ENCODE measurements at regions not wholly inside any gene's neighbourhood (a gene's known extent, or its start where the extent isn't known, plus 50 kb on each side); places are given as distances from the start of the nearest gene placed in this dataset.

DNA sequence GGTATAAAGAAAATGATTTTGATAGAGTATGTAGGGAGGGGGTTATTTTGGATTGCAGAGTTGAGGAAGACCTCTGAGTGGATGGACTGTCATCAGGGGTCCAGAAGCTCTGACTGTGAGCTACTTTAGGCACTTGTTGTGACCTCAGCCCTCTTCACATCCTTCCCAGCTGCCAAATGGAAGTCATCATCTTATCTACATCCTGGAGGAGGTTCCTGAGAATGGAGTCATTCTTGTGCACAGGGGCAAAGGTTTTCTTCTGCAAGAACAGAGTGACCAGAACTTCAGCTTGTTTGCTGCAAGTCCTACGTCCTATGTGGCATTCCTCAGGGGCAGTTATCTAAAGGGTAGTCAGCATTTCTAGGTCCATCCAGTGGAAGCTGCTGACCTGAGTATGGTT lies 393.8 kb downstream of the AASDHPPT start:
- Histone ChIP-seq H3K27me3 (ENCODE audit: insufficient read depth, low read length) (0 out of 2 replicates have a peak, but pooled peaks cover 4% of the 10 kb centered on the region), H3K9me3 (ENCODE audit: control insufficient read depth in 1 of 2, insufficient read depth in 1 of 2, low read depth in 1 of 2, low read length in 2 of 2) (no peaks in the 10 kb centered on the region), H2AFZ (ENCODE audit: low read depth, low read length, poor library complexity, severe bottlenecking) (no peak overlapping the region), H3K27ac (ENCODE audit: low read depth, low read length) (no peak overlapping the region), H4K20me1 (ENCODE audit: insufficient read depth) (no peaks in the 10 kb centered on the region), H3K4me3 (replicated peaks in 1 of 2; ENCODE audit: low read depth in 1 of 2, low read length in 2 of 2) (no peak overlapping the region), H3K36me3 (ENCODE audit: control insufficient read depth in 1 of 2, insufficient read depth in 2 of 2, low read length in 2 of 2) (no peaks in the 10 kb centered on the region), H3K79me2 (ENCODE audit: insufficient read depth, low read length) (no peaks in the 10 kb centered on the region), H3K9ac (ENCODE audit: low read length) (no peak overlapping the region), H3K4me2 (ENCODE audit: low read length) (no peak overlapping the region), H3K9me2 (ENCODE audit: insufficient read depth) (no peaks in the 10 kb centered on the region), H3K4me1 (ENCODE audit: control insufficient read depth in 1 of 2, insufficient read depth in 2 of 2, low read length in 2 of 2) (no peaks in the 10 kb centered on the region)
- CTCF ChIA-PET, result no interaction called here
- RAD21 ChIA-PET (ENCODE audit: low non-redundant PET in 1 of 2, low total read pairs in 2 of 2, uncharacterized antibody in 2 of 2, unreplicated experiment in 2 of 2), result no interaction called here
- POLR2A ChIA-PET, result no interaction called here
- DNase-seq (ENCODE audit: low read depth, low spot score) (no peak), ATAC-seq (no peak)
- intact Hi-C loops (cut with micrococcal nuclease), result no loop called here
- BruUV-seq (replicated peaks), result no TSS peak
- TF ChIP-seq, protein P1, sequence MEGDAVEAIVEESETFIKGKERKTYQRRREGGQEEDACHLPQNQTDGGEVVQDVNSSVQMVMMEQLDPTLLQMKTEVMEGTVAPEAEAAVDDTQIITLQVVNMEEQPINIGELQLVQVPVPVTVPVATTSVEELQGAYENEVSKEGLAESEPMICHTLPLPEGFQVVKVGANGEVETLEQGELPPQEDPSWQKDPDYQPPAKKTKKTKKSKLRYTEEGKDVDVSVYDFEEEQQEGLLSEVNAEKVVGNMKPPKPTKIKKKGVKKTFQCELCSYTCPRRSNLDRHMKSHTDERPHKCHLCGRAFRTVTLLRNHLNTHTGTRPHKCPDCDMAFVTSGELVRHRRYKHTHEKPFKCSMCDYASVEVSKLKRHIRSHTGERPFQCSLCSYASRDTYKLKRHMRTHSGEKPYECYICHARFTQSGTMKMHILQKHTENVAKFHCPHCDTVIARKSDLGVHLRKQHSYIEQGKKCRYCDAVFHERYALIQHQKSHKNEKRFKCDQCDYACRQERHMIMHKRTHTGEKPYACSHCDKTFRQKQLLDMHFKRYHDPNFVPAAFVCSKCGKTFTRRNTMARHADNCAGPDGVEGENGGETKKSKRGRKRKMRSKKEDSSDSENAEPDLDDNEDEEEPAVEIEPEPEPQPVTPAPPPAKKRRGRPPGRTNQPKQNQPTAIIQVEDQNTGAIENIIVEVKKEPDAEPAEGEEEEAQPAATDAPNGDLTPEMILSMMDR (IDR thresholded peaks at IDR 0.05 in 2 of 3, conservative IDR thresholded peaks at IDR 0.05 in 1 of 3; ENCODE audit: borderline replicate concordance in 1 of 3, insufficient read depth in 1 of 3, low read depth in 2 of 3, low read length in 2 of 3), result no peak
- TF ChIP-seq EGR1 (IDR thresholded peaks at IDR 0.05; ENCODE audit: low read depth) (no peak), TCF7L2 (IDR thresholded peaks at IDR 0.05; ENCODE audit: borderline replicate concordance, extremely low read depth, insufficient read depth, insufficient read length) (no peak), FOSL1 (IDR thresholded peaks at IDR 0.05; ENCODE audit: low read depth) (no peak), SP1 (IDR thresholded peaks at IDR 0.05; ENCODE audit: low read depth) (no peak), JUND (IDR thresholded peaks at IDR 0.05) (no peak), ZNF274 (IDR thresholded peaks at IDR 0.05; ENCODE audit: low read depth, low read length) (no peak), POLR2A (IDR thresholded peaks at IDR 0.05; ENCODE audit: borderline replicate concordance, extremely low read depth, insufficient read depth, insufficient read length) (no peak), SIN3A (IDR thresholded peaks at IDR 0.05; ENCODE audit: low read depth) (no peak), CEBPB (IDR thresholded peaks at IDR 0.05; ENCODE audit: low read depth) (no peak), EZH2 (IDR thresholded peaks at IDR 0.05) (no peak), YY1 (IDR thresholded peaks at IDR 0.05; ENCODE audit: extremely low read depth, insufficient replicate concordance, low read depth, low read length) (no peak)
- TF ChIP-seq, protein P2, sequence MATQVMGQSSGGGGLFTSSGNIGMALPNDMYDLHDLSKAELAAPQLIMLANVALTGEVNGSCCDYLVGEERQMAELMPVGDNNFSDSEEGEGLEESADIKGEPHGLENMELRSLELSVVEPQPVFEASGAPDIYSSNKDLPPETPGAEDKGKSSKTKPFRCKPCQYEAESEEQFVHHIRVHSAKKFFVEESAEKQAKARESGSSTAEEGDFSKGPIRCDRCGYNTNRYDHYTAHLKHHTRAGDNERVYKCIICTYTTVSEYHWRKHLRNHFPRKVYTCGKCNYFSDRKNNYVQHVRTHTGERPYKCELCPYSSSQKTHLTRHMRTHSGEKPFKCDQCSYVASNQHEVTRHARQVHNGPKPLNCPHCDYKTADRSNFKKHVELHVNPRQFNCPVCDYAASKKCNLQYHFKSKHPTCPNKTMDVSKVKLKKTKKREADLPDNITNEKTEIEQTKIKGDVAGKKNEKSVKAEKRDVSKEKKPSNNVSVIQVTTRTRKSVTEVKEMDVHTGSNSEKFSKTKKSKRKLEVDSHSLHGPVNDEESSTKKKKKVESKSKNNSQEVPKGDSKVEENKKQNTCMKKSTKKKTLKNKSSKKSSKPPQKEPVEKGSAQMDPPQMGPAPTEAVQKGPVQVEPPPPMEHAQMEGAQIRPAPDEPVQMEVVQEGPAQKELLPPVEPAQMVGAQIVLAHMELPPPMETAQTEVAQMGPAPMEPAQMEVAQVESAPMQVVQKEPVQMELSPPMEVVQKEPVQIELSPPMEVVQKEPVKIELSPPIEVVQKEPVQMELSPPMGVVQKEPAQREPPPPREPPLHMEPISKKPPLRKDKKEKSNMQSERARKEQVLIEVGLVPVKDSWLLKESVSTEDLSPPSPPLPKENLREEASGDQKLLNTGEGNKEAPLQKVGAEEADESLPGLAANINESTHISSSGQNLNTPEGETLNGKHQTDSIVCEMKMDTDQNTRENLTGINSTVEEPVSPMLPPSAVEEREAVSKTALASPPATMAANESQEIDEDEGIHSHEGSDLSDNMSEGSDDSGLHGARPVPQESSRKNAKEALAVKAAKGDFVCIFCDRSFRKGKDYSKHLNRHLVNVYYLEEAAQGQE (IDR thresholded peaks at IDR 0.05; ENCODE audit: low read depth), result no peak
- TF ChIP-seq, protein P3, sequence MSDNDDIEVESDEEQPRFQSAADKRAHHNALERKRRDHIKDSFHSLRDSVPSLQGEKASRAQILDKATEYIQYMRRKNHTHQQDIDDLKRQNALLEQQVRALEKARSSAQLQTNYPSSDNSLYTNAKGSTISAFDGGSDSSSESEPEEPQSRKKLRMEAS (IDR thresholded peaks at IDR 0.05), result no peak
